Gastrocnemius medialis (tissue), 4 donors: ENCODE measurements at regions not wholly inside any gene's neighbourhood (a gene's known extent, or its start where the extent isn't known, plus 50 kb on each side); places are given as distances from the start of the nearest gene placed in this dataset.

ENCODE experiments used
- CTCF ChIP-seq, 5 experiments: fragments of 450-650 bp in 3 of 5; fragments of 200-600 bp in 2 of 5; sonication (generic) in 2 of 5; IDR thresholded peaks in 4 of 5; conservative IDR thresholded peaks in 1 of 5; 1 replicate in 4 of 5; 2 replicates in 1 of 5; pipeline ENCODE4 v1.5.1; 2016 to 2019; ENCODE audit warnings: antibody characterized with exemption in 5 of 5, mild to moderate bottlenecking in 3 of 5, moderate library complexity in 3 of 5
- POLR2A ChIP-seq, 2 donors: fragments of 450-650 bp; IDR thresholded peaks; one replicate each; pipeline ENCODE4 v1.6.1; 2017; ENCODE audit warnings: antibody characterized with exemption in 2 of 2, mild to moderate bottlenecking in 2 of 2, moderate library complexity in 2 of 2

DNA sequence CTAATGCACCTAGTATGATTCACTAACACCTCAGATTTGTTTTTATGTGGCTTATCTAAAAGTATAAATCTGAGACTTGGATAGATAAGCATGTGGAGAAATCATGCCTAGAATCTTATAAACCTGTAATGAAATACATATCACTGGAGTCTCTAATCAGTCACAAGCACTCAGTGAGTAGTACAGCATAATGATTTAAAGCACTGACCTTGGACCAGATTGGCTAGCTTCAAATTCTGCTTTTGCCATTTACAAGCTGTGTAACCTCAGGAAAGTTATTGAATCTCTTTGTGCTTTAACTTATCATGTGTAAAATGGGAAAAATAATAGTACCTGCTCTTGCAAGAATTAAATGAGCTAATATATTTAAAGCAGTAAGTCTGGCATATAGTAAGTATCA, 61.2 kb upstream of the ALDH1A1 start:
- TF ChIP-seq CTCF (IDR thresholded peaks at IDR 0.05 in 4 of 5, conservative IDR thresholded peaks at IDR 0.05 in 1 of 5): no peak
- no peak for TF ChIP-seq POLR2A (IDR thresholded peaks at IDR 0.05)
